ENCODE measurements at regions not wholly inside any gene's neighbourhood (a gene's known extent, or its start where the extent isn't known, plus 50 kb on each side); places are given as distances from the start of the nearest gene placed in this dataset.

- TF ChIP-seq SUZ12 (IDR thresholded peaks at IDR 0.05; ENCODE audit: extremely low read depth, insufficient read depth, insufficient read length): no peak
- TF ChIP-seq YY1 (IDR thresholded peaks at IDR 0.05; ENCODE audit: insufficient read depth, insufficient read length): no peak
- TF ChIP-seq ZNF274 (IDR thresholded peaks at IDR 0.05; ENCODE audit: low read depth, low read length): no peak
Measured at GRCh38 chr2:37795938-37796337, 124.5 kb upstream of the CDC42EP3 start.

All from NT2/D1 (cell line).